H9 (cell line): ENCODE measurements at regions not wholly inside any gene's neighbourhood (a gene's known extent, or its start where the extent isn't known, plus 50 kb on each side); places are given as distances from the start of the nearest gene placed in this dataset.

Experiments used
- DNase-seq: peaks from one replicate; pipeline ENCODE4 v3.0.0-alpha.2; 2017
- H2AFZ ChIP-seq: one replicate; pipeline ENCODE4 v1.6.1; 2013; ENCODE audit warnings: mild to moderate bottlenecking, low read length, control low read depth, moderate library complexity
- H2AK5ac ChIP-seq: 2 replicates; pipeline ENCODE4 v1.6.1; 2013; ENCODE audit warnings: low read length, control low read depth, mixed read lengths; ENCODE audit not compliant: insufficient read length
- H2BK120ac ChIP-seq: one replicate; pipeline ENCODE4 v1.6.1; 2013; ENCODE audit warnings: low read depth, mild to moderate bottlenecking, low read length, control low read depth, inconsistent platforms; ENCODE audit not compliant: poor library complexity, severe bottlenecking
- H2BK12ac ChIP-seq: 2 replicates; pipeline ENCODE4 v1.6.1; 2013; ENCODE audit warnings: low read length, control low read depth, mixed read lengths, low read depth; ENCODE audit not compliant: insufficient read length
- H2BK15ac ChIP-seq: 2 replicates; pipeline ENCODE4 v1.6.1; 2013; ENCODE audit warnings: low read depth, low read length, control low read depth
- H2BK20ac ChIP-seq: one replicate; pipeline ENCODE4 v1.6.1; 2013; ENCODE audit warnings: low read depth, mild to moderate bottlenecking, low read length, control low read depth, inconsistent platforms; ENCODE audit not compliant: poor library complexity, severe bottlenecking
- H2BK5ac ChIP-seq: 2 replicates; pipeline ENCODE4 v1.6.1; 2013; ENCODE audit warnings: low read length, control low read depth, mixed read lengths; ENCODE audit not compliant: insufficient read length
- H3K14ac ChIP-seq: 2 replicates; pipeline ENCODE4 v1.6.1; 2013; ENCODE audit warnings: low read length, control low read depth; ENCODE audit not compliant: insufficient read depth
- H3K18ac ChIP-seq: 2 replicates; pipeline ENCODE4 v1.6.1; 2013; ENCODE audit warnings: low read depth, mild to moderate bottlenecking, mixed read lengths, low read length, control low read depth; ENCODE audit not compliant: insufficient read length
- H3K23ac ChIP-seq: 2 replicates; pipeline ENCODE4 v1.6.1; 2013; ENCODE audit warnings: low read length, control low read depth, mixed read lengths, low read depth; ENCODE audit not compliant: insufficient read length
- H3K23me2 ChIP-seq: 2 replicates; pipeline ENCODE4 v1.6.1; 2013; ENCODE audit warnings: low read depth, mild to moderate bottlenecking, mixed read lengths, low read length, control low read depth; ENCODE audit not compliant: insufficient read length, poor library complexity, severe bottlenecking
- H3K27ac ChIP-seq: 2 replicates; pipeline ENCODE4 v1.5.1; 2013; ENCODE audit warnings: low read length, control low read depth, mixed read lengths, low read depth; ENCODE audit not compliant: insufficient read length
- H3K27me3 ChIP-seq: 2 replicates; pipeline ENCODE4 v1.6.1; 2013; ENCODE audit warnings: low read length, control low read depth, inconsistent platforms; ENCODE audit not compliant: insufficient read depth
- H3K4ac ChIP-seq: 2 replicates; pipeline ENCODE4 v1.6.1; 2013; ENCODE audit warnings: low read depth, mild to moderate bottlenecking, control low read depth, inconsistent platforms, low read length, moderate library complexity
- H3K4me1 ChIP-seq: 2 replicates; pipeline ENCODE4 v1.6.1; 2013; ENCODE audit warnings: low read length, control low read depth, inconsistent platforms; ENCODE audit not compliant: insufficient read depth
- H3K4me2 ChIP-seq: 2 replicates; pipeline ENCODE4 v1.6.1; 2013; ENCODE audit warnings: low read length, control low read depth, mixed read lengths; ENCODE audit not compliant: insufficient read length, insufficient read depth
- H3K56ac ChIP-seq: 2 replicates; pipeline ENCODE4 v1.6.1; 2013; ENCODE audit warnings: low read depth, mild to moderate bottlenecking, mixed read lengths, low read length, control low read depth; ENCODE audit not compliant: insufficient read length
- H3K79me1 ChIP-seq: 2 replicates; pipeline ENCODE4 v1.6.1; 2013; ENCODE audit warnings: low read depth, mild to moderate bottlenecking, moderate library complexity, low read length, control low read depth, inconsistent platforms; ENCODE audit not compliant: insufficient read depth, poor library complexity, severe bottlenecking
- H3K79me2 ChIP-seq: 2 replicates; pipeline ENCODE4 v1.6.1; 2013; ENCODE audit warnings: low read length, control low read depth, inconsistent platforms; ENCODE audit not compliant: insufficient read depth
- H3K9ac ChIP-seq: 2 replicates; pipeline ENCODE4 v1.6.1; 2013; ENCODE audit warnings: low read length, control low read depth, mixed read lengths; ENCODE audit not compliant: insufficient read length; ENCODE audit errors: extremely low read depth
- H3K9me3 ChIP-seq: one replicate; pipeline ENCODE4 v1.6.1; 2013; ENCODE audit warnings: low read depth, low read length, inconsistent platforms; ENCODE audit not compliant: control insufficient read depth
- H3T11ph ChIP-seq: one replicate; pipeline ENCODE4 v1.6.1; 2013; ENCODE audit warnings: mild to moderate bottlenecking, low read length, control low read depth, inconsistent platforms
- H4K20me1 ChIP-seq: one replicate; pipeline ENCODE4 v1.6.1; 2013; ENCODE audit not compliant: control insufficient read depth, insufficient read length, insufficient read depth
- H4K5ac ChIP-seq: 2 replicates; pipeline ENCODE4 v1.6.1; 2013; ENCODE audit warnings: low read depth, mild to moderate bottlenecking, mixed read lengths, low read length, control low read depth; ENCODE audit not compliant: insufficient read length
- H4K8ac ChIP-seq: replicated peaks from 2 replicates; pipeline ENCODE4 v1.6.1; 2013; ENCODE audit warnings: low read length, control low read depth, mixed read lengths, low read depth; ENCODE audit not compliant: insufficient read length
- H4K91ac ChIP-seq: 2 replicates; pipeline ENCODE4 v1.6.1; 2013; ENCODE audit warnings: low read depth, mild to moderate bottlenecking, moderate library complexity, mixed read lengths, low read length, control low read depth; ENCODE audit not compliant: insufficient read length
- H3K27ac Mint-ChIP-seq, 3 experiments: 2 replicates in 2 of 3; 3 replicates in 1 of 3; pipeline ENCODE4 v1.8.0; 2020 to 2021; ENCODE audit warnings: mixed read lengths in 3 of 3, mild to moderate bottlenecking in 1 of 3, moderate library complexity in 1 of 3
- H3K27me3 Mint-ChIP-seq: 2 replicates; pipeline ENCODE4 v1.8.0; 2021; ENCODE audit warnings: low read depth, mild to moderate bottlenecking, moderate library complexity, mixed read lengths
- H3K36me3 Mint-ChIP-seq, 3 experiments: 2 replicates in 2 of 3; 3 replicates in 1 of 3; pipeline ENCODE4 v1.8.0; 2020 to 2021; ENCODE audit warnings: low read depth in 3 of 3, mixed read lengths in 3 of 3; ENCODE audit not compliant: insufficient read depth in 1 of 3
- H3K4me1 Mint-ChIP-seq, 2 experiments: 2 replicates each; pipeline ENCODE4 v1.8.0; 2020; ENCODE audit warnings: mixed read lengths in 2 of 2
- H3K4me3 Mint-ChIP-seq, 2 experiments: 2 replicates in 1 of 2; 3 replicates in 1 of 2; pipeline ENCODE4 v1.8.0; 2020 to 2021; ENCODE audit warnings: mild to moderate bottlenecking in 2 of 2, mixed read lengths in 2 of 2, moderate library complexity in 1 of 2
- H3K9me3 Mint-ChIP-seq, 2 experiments: 2 replicates in 1 of 2; 3 replicates in 1 of 2; pipeline ENCODE4 v1.8.0; 2020; ENCODE audit warnings: mild to moderate bottlenecking in 2 of 2, mixed read lengths in 2 of 2, moderate library complexity in 1 of 2
- CTCF ChIP-seq: fragments of 200-600 bp; sonication (generic); conservative IDR thresholded peaks from 3 replicates; pipeline ENCODE4 v1.8.0; 2021; ENCODE audit warnings: antibody characterized with exemption, mild to moderate bottlenecking
- WGBS: extraction: QIAGEN DNeasy Blood & Tissue Kit; methylation state at CpG from one replicate; pipeline ENCODE4 v1.1.7; 2013; ENCODE audit warnings: missing lambda C conversion rate, low lambda C conversion rate, mixed read lengths; ENCODE audit not compliant: insufficient read length; ENCODE audit errors: extremely low coverage; 5-methylcytosine and 5-hydroxymethylcytosine counted together

GRCh38 chr3:181794011-181794790 lies 82.5 kb downstream of the SOX2 start:
- Histone ChIP-seq H4K5ac (no peak overlapping the region), H3K9ac (no peak overlapping the region), H4K8ac (no peak overlapping the region), H3K23me2 (no peaks in the 10 kb centered on the region), H2BK120ac (no peak overlapping the region), H3K14ac (no peak overlapping the region), H3K27me3 (no peaks in the 10 kb centered on the region), H3K79me2 (no peaks in the 10 kb centered on the region), H2AK5ac (no peak overlapping the region), H2BK20ac (no peak overlapping the region), H3K56ac (no peak overlapping the region), H4K20me1 (no peaks in the 10 kb centered on the region), H2BK12ac (no peak overlapping the region), H3K79me1 (no peaks in the 10 kb centered on the region), H4K91ac (no peak overlapping the region), H3K4me1 (peaks cover 8% of the 10 kb centered on the region; the same call in 1 of the 2 replicates), H2AFZ (peak overlapping the region; percentile 42), H3K27ac (no peak overlapping the region), H3K4me2 (no peak overlapping the region), H3K9me3 (no peaks in the 10 kb centered on the region), H2BK15ac (no peak overlapping the region), H3K4ac (no peak overlapping the region), H3T11ph (peak overlapping the region; percentile 8), H3K18ac (no peak overlapping the region), H3K23ac (no peak overlapping the region), H2BK5ac (no peak overlapping the region)
- H3K27ac Mint-ChIP-seq: peak overlapping the region in 2 of 3 experiments; percentile 26 to 71; a peak in 3 of 7 replicates
- no peak for DNase-seq
- H3K27me3 Mint-ChIP-seq: no peaks in the 10 kb centered on the region
- peaks cover 40 to 49% of the 10 kb centered on the region in 2 experiments for H3K4me1 Mint-ChIP-seq
- TF ChIP-seq CTCF: no peak
- WGBS: no CpG with 5 or more reads among the region's 4 CpGs
- H3K4me3 Mint-ChIP-seq: no peak overlapping the region
- no peaks in the 10 kb centered on the region for H3K9me3 Mint-ChIP-seq
- no peaks in the 10 kb centered on the region for H3K36me3 Mint-ChIP-seq
